ENCODE measurements at regions not wholly inside any gene's neighbourhood (a gene's known extent, or its start where the extent isn't known, plus 50 kb on each side); places are given as distances from the start of the nearest gene placed in this dataset.

- TF ChIP-seq LEF1 (IDR thresholded peaks at IDR 0.05; ENCODE audit: borderline replicate concordance) (no peak), HDGF (IDR thresholded peaks at IDR 0.05; ENCODE audit: borderline replicate concordance) (no peak), FOXM1 (IDR thresholded peaks at IDR 0.05; ENCODE audit: borderline replicate concordance) (no peak), NFRKB (IDR thresholded peaks at IDR 0.05) (no peak), SUZ12 (IDR thresholded peaks at IDR 0.05) (no peak), SP1 (IDR thresholded peaks at IDR 0.05) (no peak), ZNF384 (IDR thresholded peaks at IDR 0.05) (no peak), PKNOX1 (IDR thresholded peaks at IDR 0.05) (no peak), BHLHE40 (IDR thresholded peaks at IDR 0.05; ENCODE audit: borderline replicate concordance) (no peak), ARNT (IDR thresholded peaks at IDR 0.05) (no peak), FOXK2 (IDR thresholded peaks at IDR 0.05) (no peak)
- ChIA-PET CTCF (interaction anchor here (1.0 kb wide), 1 partner anchor 28 kb away, joined by 3 read pairs; no protein-coding TSS in a partner anchor), POLR2A (no interaction called here)
- DNase-seq (ENCODE audit: extremely low spot score) = no peak
Observed at GRCh38 chr10:113356794-113357680, 195.8 kb upstream of the HABP2 start.

DNA sequence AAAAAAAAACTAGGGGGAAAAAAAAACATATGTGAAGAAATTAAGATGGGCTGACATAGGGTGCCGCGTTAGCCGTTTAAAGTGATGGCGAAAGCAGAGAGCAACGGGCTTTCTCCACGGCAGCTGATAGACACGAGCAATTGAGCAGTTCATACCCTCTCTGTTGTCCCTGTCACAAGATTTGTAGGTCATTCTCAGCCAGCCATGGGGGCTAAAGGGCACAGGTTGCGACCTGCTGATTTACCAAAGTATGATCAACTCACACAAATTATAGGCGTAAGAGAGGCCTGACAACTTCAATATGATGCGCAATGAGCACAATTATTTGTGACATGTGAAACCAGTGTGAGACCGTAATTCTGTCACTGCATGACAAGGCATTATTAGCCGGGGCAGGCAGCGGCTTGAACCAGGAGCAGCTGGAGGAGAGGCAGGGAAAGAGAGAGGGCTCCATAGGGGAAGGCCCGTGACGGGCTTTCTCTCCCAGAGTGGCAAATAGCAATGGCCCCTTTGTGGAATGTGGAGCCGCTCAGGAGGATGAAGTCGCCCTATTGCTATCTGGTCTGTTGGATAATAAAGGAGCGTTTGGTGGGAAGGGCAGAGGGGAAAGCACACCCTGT, 195.1 kb upstream of the HABP2 start:
- CTCF ChIA-PET = interaction anchor here (1.0 kb wide), 1 partner anchor 27 kb away, joined by 3 read pairs; no protein-coding TSS in a partner anchor

DNA sequence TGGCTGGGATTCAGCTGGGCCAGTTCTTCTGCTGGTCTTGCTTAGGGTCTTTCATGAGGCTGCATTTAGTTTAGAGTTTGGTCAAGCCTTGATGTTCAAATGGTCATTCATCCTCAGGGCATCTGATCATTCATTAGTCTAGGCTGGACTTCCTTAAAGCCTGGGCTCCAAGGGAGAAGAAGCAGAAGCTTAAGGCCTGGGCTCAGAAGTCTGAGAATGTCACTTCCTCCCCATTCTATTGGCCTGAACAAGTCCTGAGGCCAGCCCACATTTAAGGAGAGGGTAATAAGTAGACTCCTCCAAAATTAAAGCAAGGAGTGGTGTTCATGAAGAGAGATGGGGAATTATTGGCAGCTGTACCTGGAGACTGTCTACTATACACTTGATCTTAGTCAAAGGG, 193.2 kb upstream of the HABP2 start:
- ChIA-PET CTCF (no interaction called here), POLR2A (no interaction called here)
- no peak for DNase-seq (ENCODE audit: extremely low spot score)
- no peak for TF ChIP-seq BHLHE40 (IDR thresholded peaks at IDR 0.05; ENCODE audit: borderline replicate concordance)
- no peak for TF ChIP-seq ARNT (IDR thresholded peaks at IDR 0.05)
- TF ChIP-seq LEF1 (IDR thresholded peaks at IDR 0.05; ENCODE audit: borderline replicate concordance) = no peak
- TF ChIP-seq FOXK2 (IDR thresholded peaks at IDR 0.05) = no peak
- TF ChIP-seq HDGF (IDR thresholded peaks at IDR 0.05; ENCODE audit: borderline replicate concordance) = no peak
- no peak for TF ChIP-seq NFRKB (IDR thresholded peaks at IDR 0.05)
- no peak for TF ChIP-seq CTBP1 (IDR thresholded peaks at IDR 0.05; ENCODE audit: borderline replicate concordance)
- TF ChIP-seq SUZ12 (IDR thresholded peaks at IDR 0.05) = no peak
- TF ChIP-seq ELF4 (IDR thresholded peaks at IDR 0.05) = no peak
- TF ChIP-seq FOXM1 (IDR thresholded peaks at IDR 0.05; ENCODE audit: borderline replicate concordance) = no peak
- no peak for TF ChIP-seq SP1 (IDR thresholded peaks at IDR 0.05)
- no peak for TF ChIP-seq ZNF384 (IDR thresholded peaks at IDR 0.05)
- TF ChIP-seq PKNOX1 (IDR thresholded peaks at IDR 0.05) = no peak
- TF ChIP-seq TARDBP (IDR thresholded peaks at IDR 0.05) = no peak
- TF ChIP-seq L3MBTL2 (conservative IDR thresholded peaks at IDR 0.05) = no peak
- no peak for TF ChIP-seq FOXA1 (IDR thresholded peaks at IDR 0.05)

More for the DNA sequence above, 195.1 kb upstream of the HABP2 start:
- no peak for DNase-seq (ENCODE audit: extremely low spot score)
- POLR2A ChIA-PET = no interaction called here
- TF ChIP-seq FOXK2 (IDR thresholded peaks at IDR 0.05) = no peak
- TF ChIP-seq PKNOX1 (IDR thresholded peaks at IDR 0.05) = no peak
- no peak for TF ChIP-seq HDGF (IDR thresholded peaks at IDR 0.05; ENCODE audit: borderline replicate concordance)
- no peak for TF ChIP-seq SP1 (IDR thresholded peaks at IDR 0.05)
- TF ChIP-seq LEF1 (IDR thresholded peaks at IDR 0.05; ENCODE audit: borderline replicate concordance) = no peak
- no peak for TF ChIP-seq ZNF384 (IDR thresholded peaks at IDR 0.05)
- no peak for TF ChIP-seq SUZ12 (IDR thresholded peaks at IDR 0.05)
- no peak for TF ChIP-seq FOXA1 (IDR thresholded peaks at IDR 0.05)
- TF ChIP-seq BHLHE40 (IDR thresholded peaks at IDR 0.05; ENCODE audit: borderline replicate concordance) = no peak
- no peak for TF ChIP-seq TARDBP (IDR thresholded peaks at IDR 0.05)
- TF ChIP-seq ELF4 (IDR thresholded peaks at IDR 0.05) = no peak
- no peak for TF ChIP-seq L3MBTL2 (conservative IDR thresholded peaks at IDR 0.05)

- ChIA-PET POLR2A (interaction anchor here (1.5 kb wide), 1 partner anchor 12 kb away, joined by 3 read pairs; no protein-coding TSS in a partner anchor), CTCF (no interaction called here)
- TF ChIP-seq ARNT (IDR thresholded peaks at IDR 0.05) (no peak), NFRKB (IDR thresholded peaks at IDR 0.05) (no peak)
- no peak for DNase-seq (ENCODE audit: extremely low spot score)
Observed at GRCh38 chr10:113360870-113361269, 192.0 kb upstream of the HABP2 start.

DNA sequence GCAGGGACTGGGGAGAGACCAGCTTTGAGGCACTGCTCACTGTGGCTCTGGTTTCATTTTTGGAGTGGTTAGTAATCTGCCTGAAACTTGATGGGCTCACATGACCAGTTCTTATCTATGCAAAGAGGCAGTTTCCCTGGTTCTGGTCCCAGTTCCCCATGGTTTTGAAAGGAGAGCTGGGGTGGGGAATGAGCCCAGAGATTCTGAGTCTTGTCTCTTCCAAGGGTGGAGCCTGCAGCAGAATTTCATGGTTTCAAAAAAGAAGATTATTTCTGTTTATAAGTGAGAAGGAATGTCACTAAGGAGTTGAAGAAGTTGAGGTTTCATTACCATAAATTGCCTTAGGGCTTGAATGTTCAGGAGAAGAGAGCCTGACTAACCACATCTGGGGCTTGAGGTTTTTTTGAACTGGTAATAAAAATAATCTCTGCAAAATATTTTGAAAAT, 190.2 kb upstream of the HABP2 start:
- ChIA-PET CTCF (no interaction called here), POLR2A (interaction anchor here (1.5 kb wide), 2 partner anchors 10 to 12 kb away, joined by 3 to 5 read pairs; no protein-coding TSS in a partner anchor)
- TF ChIP-seq PKNOX1 (IDR thresholded peaks at IDR 0.05) (no peak), ZNF384 (IDR thresholded peaks at IDR 0.05) (no peak)
- DNase-seq (ENCODE audit: extremely low spot score) = peak; percentile 51

Data from HEK293T (cell line).